Right atrium auricular region (tissue), 2 donors: ENCODE measurements at regions not wholly inside any gene's neighbourhood (a gene's known extent, or its start where the extent isn't known, plus 50 kb on each side); places are given as distances from the start of the nearest gene placed in this dataset.

Source experiments
- DNase-seq: peaks from one replicate; pipeline ENCODE4 v3.0.0-alpha.2; 2019; ENCODE audit warnings: low spot score
- H3K27ac ChIP-seq, 2 donors: fragments of 200-600 bp; sonication (generic); 1 replicate in 1 of 2; 2 replicates in 1 of 2; pipeline ENCODE4 v1.5.1; 2016 to 2019
- H3K27me3 ChIP-seq, 2 donors: fragments of 200-600 bp; sonication (generic); one replicate each; pipeline versions ENCODE4 v1.5.1 to v1.6.0; 2017 to 2019
- H3K36me3 ChIP-seq: fragments of 200-600 bp; sonication (generic); one replicate; pipeline ENCODE4 v1.5.1; 2016
- H3K4me1 ChIP-seq, 2 donors: fragments of 200-600 bp; sonication (generic); one replicate each; pipeline versions ENCODE4 v1.5.1 to v1.6.0; 2017 to 2019
- H3K4me3 ChIP-seq, 2 donors: fragments of 200-600 bp; sonication (generic); 1 replicate in 1 of 2; 2 replicates in 1 of 2; pipeline ENCODE4 v1.5.1; 2017 to 2019; ENCODE audit warnings: mild to moderate bottlenecking in 1 of 2, moderate library complexity in 1 of 2
- H3K9me3 ChIP-seq, 2 donors: fragments of 200-600 bp; sonication (generic); one replicate each; pipeline ENCODE4 v1.5.1; 2019
- CTCF ChIP-seq, 2 donors: fragments of 200-600 bp; sonication (generic); IDR thresholded peaks; one replicate each; pipeline ENCODE4 v1.5.1; 2019; ENCODE audit warnings: antibody characterized with exemption in 2 of 2

GRCh38 chr7:155896531-155897263 is 84.4 kb upstream of the SHH start:
- no peak overlapping the region for H3K27ac ChIP-seq
- no peaks in the 10 kb centered on the region for H3K36me3 ChIP-seq
- H3K4me3 ChIP-seq, result no peak overlapping the region
- TF ChIP-seq CTCF (IDR thresholded peaks at IDR 0.05), result no peak
- H3K4me1 ChIP-seq, result no peaks in the 10 kb centered on the region
- no peak for DNase-seq
- peaks cover 0 to 16% of the 10 kb centered on the region in 2 donors for H3K9me3 ChIP-seq
- no peaks in the 10 kb centered on the region for H3K27me3 ChIP-seq

DNA sequence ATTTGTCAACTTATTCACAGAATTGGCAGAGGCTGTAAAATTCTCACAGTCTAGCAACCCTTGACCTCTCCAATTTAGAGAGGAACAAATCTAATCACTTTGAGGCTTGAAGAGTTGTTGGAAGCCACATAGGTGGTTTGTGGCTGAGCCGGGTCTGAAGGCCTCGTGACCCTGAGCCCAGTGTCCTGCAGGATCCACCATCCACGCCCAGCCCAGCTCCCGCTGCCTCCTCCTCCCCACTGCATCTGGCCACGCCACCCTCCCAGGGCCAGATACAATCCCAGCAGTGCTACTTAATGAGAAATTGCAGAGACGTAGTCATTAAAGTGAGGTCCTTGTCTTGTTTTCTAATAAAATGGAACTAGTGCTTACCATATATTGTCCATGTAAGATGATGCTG is 81.4 kb upstream of the SHH start:
- Histone ChIP-seq H3K4me1 (no peaks in the 10 kb centered on the region), H3K9me3 (no peaks in the 10 kb centered on the region), H3K36me3 (no peaks in the 10 kb centered on the region), H3K27ac (no peak overlapping the region), H3K4me3 (no peak overlapping the region), H3K27me3 (no peaks in the 10 kb centered on the region)
- DNase-seq, result no peak
- no peak for TF ChIP-seq CTCF (IDR thresholded peaks at IDR 0.05)

- H3K27ac ChIP-seq, result no peak overlapping the region
- TF ChIP-seq CTCF (IDR thresholded peaks at IDR 0.05), result no peak
- H3K4me3 ChIP-seq, result no peak overlapping the region
- no peaks in the 10 kb centered on the region for H3K4me1 ChIP-seq
- no peaks in the 10 kb centered on the region for H3K27me3 ChIP-seq
- H3K9me3 ChIP-seq, result no peaks in the 10 kb centered on the region
- H3K36me3 ChIP-seq, result no peaks in the 10 kb centered on the region
- DNase-seq, result no peak
These were observed 80.9 kb upstream of the SHH start for GRCh38 chr7:155893176-155893575.

DNA sequence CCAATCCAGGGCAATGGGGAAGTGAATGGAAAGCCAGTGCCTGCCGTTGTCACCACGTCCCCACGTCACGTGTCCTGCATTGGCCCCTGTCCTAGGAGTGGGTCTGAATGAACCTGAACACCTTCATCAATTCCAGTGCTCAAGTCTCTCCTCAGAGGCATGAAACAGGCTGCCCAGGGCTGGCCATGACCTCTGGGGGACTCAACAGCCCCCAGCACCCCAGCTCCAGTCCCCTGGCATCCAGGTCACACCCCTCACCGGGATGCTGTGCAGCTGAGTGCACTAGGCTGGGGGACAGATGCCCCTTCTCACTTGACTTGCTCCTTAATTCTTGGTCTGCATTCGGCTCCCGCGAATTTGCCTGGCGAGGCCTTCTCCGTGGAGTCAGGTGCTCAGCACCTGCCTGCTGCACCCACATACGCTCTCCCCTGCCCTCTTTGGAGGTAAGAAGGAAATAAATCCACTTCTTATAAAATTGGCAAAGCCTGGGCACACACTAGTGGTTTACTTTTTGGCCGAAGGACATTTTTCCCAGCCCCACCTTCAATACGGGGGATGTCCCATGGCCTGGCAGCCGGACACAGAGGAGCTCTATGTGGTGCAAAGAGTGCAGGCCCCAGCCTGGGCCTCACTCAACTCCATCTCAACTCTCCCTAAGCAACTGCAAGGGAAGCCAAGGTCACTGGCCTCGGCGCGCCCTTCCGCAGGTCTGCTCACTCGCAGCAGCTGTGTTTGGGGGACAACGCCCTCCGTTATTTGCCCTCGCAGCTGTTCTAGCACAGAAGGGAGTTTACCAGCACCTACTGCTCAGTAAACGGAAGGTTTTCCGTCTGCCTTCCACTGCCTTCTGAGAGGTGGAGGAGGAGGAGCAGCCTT is 77.6 kb upstream of the SHH start:
- Histone ChIP-seq H3K27ac (no peak overlapping the region), H3K4me1 (no peaks in the 10 kb centered on the region), H3K9me3 (no peaks in the 10 kb centered on the region), H3K27me3 (no peaks in the 10 kb centered on the region), H3K36me3 (no peaks in the 10 kb centered on the region), H3K4me3 (no peak overlapping the region)
- TF ChIP-seq CTCF (IDR thresholded peaks at IDR 0.05), result no peak
- no peak for DNase-seq

DNA sequence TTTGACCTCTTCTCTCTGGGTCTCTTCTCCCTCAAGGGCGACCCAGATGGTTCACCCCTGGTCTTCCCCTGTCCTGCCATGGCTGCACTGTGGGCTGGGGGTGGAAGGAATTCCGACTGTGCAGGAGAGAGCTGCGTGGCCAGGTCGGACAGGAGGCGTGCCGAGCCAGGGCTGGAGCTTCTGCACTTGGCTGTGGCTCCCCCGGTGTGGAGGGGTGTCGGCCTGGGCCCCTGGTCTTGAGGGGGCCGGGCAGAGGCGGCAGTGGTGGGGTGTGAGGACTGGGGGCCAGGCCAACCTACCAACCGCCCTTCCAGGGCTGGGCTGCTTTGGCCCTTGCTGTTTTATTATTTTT is 74.9 kb upstream of the SHH start:
- Histone ChIP-seq H3K9me3 (no peaks in the 10 kb centered on the region), H3K27ac (no peak overlapping the region), H3K27me3 (no peaks in the 10 kb centered on the region), H3K4me1 (no peaks in the 10 kb centered on the region), H3K36me3 (no peaks in the 10 kb centered on the region), H3K4me3 (no peak overlapping the region)
- DNase-seq, result no peak
- no peak for TF ChIP-seq CTCF (IDR thresholded peaks at IDR 0.05)
